IPS DF 6.9 (cell line): ENCODE measurements at regions not wholly inside any gene's neighbourhood (a gene's known extent, or its start where the extent isn't known, plus 50 kb on each side); places are given as distances from the start of the nearest gene placed in this dataset.

ENCODE experiments used
- DNase-seq: peaks from one replicate; pipeline ENCODE4 v3.0.0-alpha.2; 2013; ENCODE audit warnings: low read depth, low spot score
- H3K27ac ChIP-seq: one replicate; pipeline ENCODE4 v1.5.1; 2013; ENCODE audit warnings: low read length, control low read depth
- H3K27me3 ChIP-seq: 2 replicates; pipeline ENCODE4 v1.6.1; 2013; ENCODE audit warnings: mild to moderate bottlenecking, low read length; ENCODE audit not compliant: control insufficient read depth, insufficient read depth
- H3K36me3 ChIP-seq: 2 replicates; pipeline ENCODE4 v1.6.1; 2013; ENCODE audit warnings: low read length; ENCODE audit not compliant: control insufficient read depth, insufficient read depth
- H3K4me1 ChIP-seq: 2 replicates; pipeline ENCODE4 v1.6.1; 2013; ENCODE audit warnings: low read length; ENCODE audit not compliant: control insufficient read depth, insufficient read depth
- H3K4me3 ChIP-seq: 2 replicates; pipeline ENCODE4 v1.5.1; 2013; ENCODE audit warnings: mild to moderate bottlenecking, low read length
- H3K9me3 ChIP-seq: 2 replicates; pipeline ENCODE4 v1.6.1; 2013; ENCODE audit warnings: low read length, inconsistent platforms; ENCODE audit not compliant: control insufficient read depth, insufficient read depth
- WGBS: extraction: QIAGEN DNeasy Blood & Tissue Kit; methylation state at CpG from one replicate; pipeline ENCODE4 v1.1.7; 2013; ENCODE audit warnings: mixed read lengths, missing lambda C conversion rate; ENCODE audit not compliant: insufficient read length, insufficient coverage; 5-methylcytosine and 5-hydroxymethylcytosine counted together

GRCh38 chr18:2482706-2483475 is 88.4 kb downstream of the METTL4 start:
- H3K27me3 ChIP-seq, result no peaks in the 10 kb centered on the region
- no peaks in the 10 kb centered on the region for H3K9me3 ChIP-seq
- no peak for DNase-seq
- WGBS, result no CpG with 5 or more reads among the region's 2 CpGs
- H3K36me3 ChIP-seq, result no peaks in the 10 kb centered on the region
- H3K4me3 ChIP-seq, result no peak overlapping the region
- H3K4me1 ChIP-seq, result no peaks in the 10 kb centered on the region
- no peak overlapping the region for H3K27ac ChIP-seq

GRCh38 chr18:2485983-2486382 is 85.3 kb downstream of the METTL4 start:
- no peak overlapping the region for H3K4me3 ChIP-seq
- no peaks in the 10 kb centered on the region for H3K4me1 ChIP-seq
- no peaks in the 10 kb centered on the region for H3K27me3 ChIP-seq
- no peaks in the 10 kb centered on the region for H3K9me3 ChIP-seq
- WGBS, result no CpG with 5 or more reads among the region's 1 CpG
- no peaks in the 10 kb centered on the region for H3K36me3 ChIP-seq
- DNase-seq, result no peak
- no peak overlapping the region for H3K27ac ChIP-seq

GRCh38 chr18:2486426-2486825 is 84.9 kb downstream of the METTL4 start:
- H3K36me3 ChIP-seq, result no peaks in the 10 kb centered on the region
- H3K9me3 ChIP-seq, result no peaks in the 10 kb centered on the region
- WGBS, result no CpG with 5 or more reads among the region's 4 CpGs
- H3K27ac ChIP-seq, result no peak overlapping the region
- no peaks in the 10 kb centered on the region for H3K27me3 ChIP-seq
- no peak overlapping the region for H3K4me3 ChIP-seq
- no peak for DNase-seq
- no peaks in the 10 kb centered on the region for H3K4me1 ChIP-seq
